Activated CD8-positive, alpha-beta memory T cell treated with anti-CD3 and anti-CD28 coated beads, Interleukin-2, amount 10 ng/mL, durations not matched to agents 7 days and 5 days (primary cell): ENCODE measurements at regions not wholly inside any gene's neighbourhood (a gene's known extent, or its start where the extent isn't known, plus 50 kb on each side); places are given as distances from the start of the nearest gene placed in this dataset.
A peak's percentile ranks its signal among the peaks of the same experiment; 100 is the strongest.

Source experiments
- ATAC-seq: fragments of 150-1000 bp; cut with Tn5 transposase; one replicate; pipeline ENCODE4 v1.10.0; 2021; ENCODE audit warnings: moderate library complexity
- CTCF ChIA-PET: fragments of 350-600 bp; sonication (Branson Sonifier 250); formaldehyde crosslinking; loops from one replicate; lab custom pipeline; 2021; ENCODE audit warnings: antibody characterized with exemption; lab: Charles Lee
- DNase-seq: peaks from one replicate; pipeline ENCODE4 v3.0.0-alpha.2; 2020
- H3K27ac Mint-ChIP-seq: one replicate; pipeline ENCODE4 v1.8.0; 2021; ENCODE audit warnings: mild to moderate bottlenecking, mixed read lengths
- H3K27me3 Mint-ChIP-seq: one replicate; pipeline ENCODE4 v1.8.0; 2021; ENCODE audit warnings: mixed read lengths
- H3K36me3 Mint-ChIP-seq: one replicate; pipeline ENCODE4 v1.8.0; 2021; ENCODE audit warnings: mild to moderate bottlenecking, mixed read lengths
- H3K4me1 Mint-ChIP-seq: one replicate; pipeline ENCODE4 v1.8.0; 2021; ENCODE audit warnings: mixed read lengths
- H3K4me3 Mint-ChIP-seq: one replicate; pipeline ENCODE4 v1.8.0; 2021; ENCODE audit warnings: mild to moderate bottlenecking, moderate library complexity, mixed read lengths
- H3K9me3 Mint-ChIP-seq: one replicate; pipeline ENCODE4 v1.8.0; 2022; ENCODE audit warnings: low read depth, mixed read lengths

DNA sequence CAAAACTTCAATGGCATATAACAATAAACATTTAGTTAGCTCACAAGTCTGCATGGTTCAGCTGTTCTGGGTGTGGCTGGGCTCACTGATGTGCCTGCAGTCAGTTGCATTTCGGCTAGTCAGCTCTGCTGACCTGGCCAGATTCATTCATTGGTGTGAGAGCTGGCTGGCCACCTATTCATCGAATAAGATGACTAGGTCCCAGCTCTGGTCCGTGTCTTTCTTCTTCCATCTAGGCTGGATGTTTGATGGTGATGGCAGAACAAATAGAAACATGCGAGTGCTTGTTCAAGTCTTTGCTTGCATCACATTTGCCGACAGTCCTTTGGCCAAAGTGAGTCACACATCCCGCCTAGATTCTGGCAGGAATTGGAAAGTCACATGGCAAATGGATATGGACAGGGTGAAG lies 203.3 kb upstream of the CRY1 start:
- no peak overlapping the region for H3K27ac Mint-ChIP-seq
- H3K4me1 Mint-ChIP-seq, result peaks cover 9% of the 10 kb centered on the region
- CTCF ChIA-PET, result interaction anchor here (1.3 kb wide), 1 partner anchor 165 kb away, joined by 3 read pairs; no protein-coding TSS in a partner anchor
- H3K27me3 Mint-ChIP-seq, result peaks cover 19% of the 10 kb centered on the region
- no peak overlapping the region for H3K4me3 Mint-ChIP-seq
- no peak for DNase-seq
- no peak for ATAC-seq
- no peaks in the 10 kb centered on the region for H3K36me3 Mint-ChIP-seq
- no peaks in the 10 kb centered on the region for H3K9me3 Mint-ChIP-seq

DNA sequence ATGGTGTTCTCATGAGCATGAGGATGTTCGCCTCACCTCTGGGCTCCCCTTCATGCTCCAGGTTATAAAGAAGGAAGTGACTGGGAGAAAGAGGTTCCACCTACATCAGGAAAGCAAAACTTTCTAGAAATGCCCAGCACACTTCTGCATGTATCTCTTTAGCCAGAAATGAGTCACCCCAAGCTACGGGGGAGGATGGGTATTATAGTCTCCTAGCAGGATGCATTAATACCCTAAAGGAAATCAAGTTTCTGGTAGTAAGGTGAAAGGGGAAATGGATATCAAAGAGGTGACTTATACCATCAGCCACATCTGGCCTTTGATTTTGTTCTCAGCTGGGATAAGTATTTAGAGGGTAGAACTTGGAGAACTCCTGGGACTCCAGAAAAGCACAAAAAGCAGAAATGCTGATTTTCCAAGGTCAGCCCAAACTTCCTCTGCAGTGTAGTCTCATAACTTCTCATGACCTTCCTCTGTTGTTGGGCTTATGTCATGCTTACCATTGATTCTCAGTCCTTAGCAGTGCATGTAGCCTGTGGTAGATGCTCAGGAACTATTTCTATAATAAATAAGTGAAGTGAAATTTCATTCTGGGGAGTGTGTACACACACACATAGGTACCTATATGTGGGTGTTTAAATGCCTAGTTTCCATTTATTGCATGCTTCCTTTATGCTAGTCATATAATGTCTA lies 209.4 kb upstream of the CRY1 start:
- no peak overlapping the region for H3K27ac Mint-ChIP-seq
- ATAC-seq, result no peak
- peaks cover 2% of the 10 kb centered on the region for H3K36me3 Mint-ChIP-seq
- CTCF ChIA-PET, result interaction anchor here (1.4 kb wide), 1 partner anchor 171 kb away, joined by 3 read pairs; no protein-coding TSS in a partner anchor
- H3K27me3 Mint-ChIP-seq, result peaks cover 20% of the 10 kb centered on the region
- H3K4me1 Mint-ChIP-seq, result peaks cover 6% of the 10 kb centered on the region
- H3K9me3 Mint-ChIP-seq, result no peaks in the 10 kb centered on the region
- no peak overlapping the region for H3K4me3 Mint-ChIP-seq
- DNase-seq, result no peak

DNA sequence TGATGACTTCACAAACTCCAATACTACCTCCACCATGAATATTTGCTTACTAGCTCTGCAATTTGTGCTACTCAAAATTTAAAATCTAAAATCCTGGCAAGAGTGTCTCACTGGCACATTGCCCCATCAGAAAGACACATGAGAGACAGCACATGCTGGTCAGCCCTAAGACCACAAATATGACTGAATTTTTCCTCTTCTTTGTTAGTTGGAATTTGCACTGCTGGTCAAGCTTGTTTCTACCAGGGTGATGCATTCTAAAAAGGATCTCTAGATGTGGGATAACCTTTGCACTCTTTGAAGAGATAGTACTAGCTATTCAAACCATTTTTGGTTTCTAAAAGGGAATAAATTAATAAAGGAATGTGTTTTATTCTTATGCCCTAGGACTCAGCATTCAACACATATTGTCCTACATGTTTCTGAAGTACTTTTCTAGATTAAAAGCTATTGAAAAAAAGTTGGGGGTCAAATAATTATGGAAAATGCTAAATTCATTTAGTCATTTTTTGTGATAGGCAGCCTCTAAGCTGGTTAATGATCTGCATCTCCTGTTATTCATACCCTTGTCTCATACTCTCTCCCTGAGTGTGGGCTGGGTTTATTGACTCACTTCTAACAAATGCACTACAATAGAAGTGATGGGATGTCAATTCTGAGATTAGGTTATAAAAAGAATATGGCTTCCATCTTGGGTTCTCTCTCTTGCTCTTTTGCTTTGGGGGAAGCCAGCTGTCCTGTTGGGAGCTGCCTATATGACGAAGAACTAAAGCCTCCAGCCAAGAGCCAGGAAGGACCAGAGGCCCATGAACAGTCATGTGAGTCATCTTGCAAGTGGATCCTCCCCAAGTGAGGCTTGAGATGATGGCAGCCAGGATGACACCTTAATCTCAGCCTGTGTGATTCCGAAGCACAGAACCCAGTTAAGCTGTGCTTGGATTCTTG lies 211.5 kb upstream of the CRY1 start:
- Mint-ChIP-seq H3K27ac (no peak overlapping the region), H3K4me3 (no peak overlapping the region), H3K4me1 (peaks cover 21% of the 10 kb centered on the region), H3K36me3 (peaks cover 2% of the 10 kb centered on the region), H3K27me3 (peaks cover 27% of the 10 kb centered on the region), H3K9me3 (peaks cover 2% of the 10 kb centered on the region)
- DNase-seq (no peak), ATAC-seq (no peak)
- CTCF ChIA-PET, result interaction anchor here (1.2 to 1.4 kb wide), 4 partner anchors 10 to 303 kb away, joined by 3 read pairs; no protein-coding TSS in a partner anchor

DNA sequence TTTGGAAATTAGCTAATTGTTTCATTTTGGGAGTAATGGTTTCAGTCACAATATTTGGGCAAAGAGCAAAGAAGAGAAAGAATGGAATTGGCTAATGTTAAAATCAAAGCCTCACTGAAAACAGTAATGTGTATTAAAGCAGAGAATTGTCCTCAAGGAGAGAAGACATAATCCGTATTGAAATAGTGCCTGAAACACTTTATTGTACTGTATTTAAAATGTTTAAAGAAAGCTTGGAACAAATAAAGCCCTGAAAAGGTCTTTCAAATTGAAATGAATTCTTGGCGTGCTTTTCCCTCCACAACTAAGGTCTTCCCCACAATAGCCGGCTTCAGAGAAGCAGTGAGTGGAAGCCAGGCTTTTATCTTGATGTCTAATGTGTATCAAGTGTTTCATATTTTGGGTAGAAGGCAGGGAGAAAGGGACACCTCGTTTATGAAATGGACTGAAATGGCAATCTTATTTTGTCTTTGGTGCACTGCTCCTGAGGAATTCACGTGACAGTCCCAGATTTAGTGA lies 212.9 kb upstream of the CRY1 start:
- DNase-seq, result no peak
- ATAC-seq, result no peak
- Mint-ChIP-seq H3K4me3 (no peak overlapping the region), H3K9me3 (peaks cover 2% of the 10 kb centered on the region), H3K27me3 (peaks cover 32% of the 10 kb centered on the region), H3K27ac (no peak overlapping the region), H3K4me1 (peaks cover 21% of the 10 kb centered on the region), H3K36me3 (peaks cover 2% of the 10 kb centered on the region)
- CTCF ChIA-PET, result interaction anchor here (0.8 to 1.4 kb wide), 2 partner anchors 99 to 100 kb away, joined by 3 read pairs; no protein-coding TSS in a partner anchor

DNA sequence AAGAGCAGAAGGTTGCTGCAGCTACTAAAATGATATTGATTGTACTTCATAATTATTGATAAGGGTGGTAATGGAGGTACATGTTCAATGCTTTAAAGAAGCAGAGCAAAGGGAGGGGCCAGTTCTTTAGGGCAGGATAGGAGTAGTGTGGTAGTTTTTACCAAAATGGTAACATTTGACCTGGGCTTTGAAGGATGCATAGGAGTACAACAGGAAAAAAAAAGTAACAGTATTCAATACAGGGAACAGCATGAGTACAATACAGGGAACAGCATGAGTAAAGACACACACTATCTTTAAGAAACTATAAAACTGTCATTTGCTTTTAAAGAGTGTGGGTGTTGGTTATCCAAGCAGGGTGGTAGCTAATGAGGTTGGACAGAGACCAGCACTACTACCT lies 215.0 kb upstream of the CRY1 start:
- CTCF ChIA-PET, result interaction anchor here (0.6 to 1.6 kb wide), 7 partner anchors 9 to 1204 kb away, joined by 3 to 6 read pairs (median 3); no protein-coding TSS in a partner anchor
- peaks cover 15% of the 10 kb centered on the region for H3K4me1 Mint-ChIP-seq
- ATAC-seq, result no peak
- peaks cover 48% of the 10 kb centered on the region for H3K27me3 Mint-ChIP-seq
- H3K27ac Mint-ChIP-seq, result no peak overlapping the region
- H3K4me3 Mint-ChIP-seq, result no peak overlapping the region
- H3K36me3 Mint-ChIP-seq, result peaks cover 2% of the 10 kb centered on the region
- DNase-seq, result no peak
- peaks cover 2% of the 10 kb centered on the region for H3K9me3 Mint-ChIP-seq

DNA sequence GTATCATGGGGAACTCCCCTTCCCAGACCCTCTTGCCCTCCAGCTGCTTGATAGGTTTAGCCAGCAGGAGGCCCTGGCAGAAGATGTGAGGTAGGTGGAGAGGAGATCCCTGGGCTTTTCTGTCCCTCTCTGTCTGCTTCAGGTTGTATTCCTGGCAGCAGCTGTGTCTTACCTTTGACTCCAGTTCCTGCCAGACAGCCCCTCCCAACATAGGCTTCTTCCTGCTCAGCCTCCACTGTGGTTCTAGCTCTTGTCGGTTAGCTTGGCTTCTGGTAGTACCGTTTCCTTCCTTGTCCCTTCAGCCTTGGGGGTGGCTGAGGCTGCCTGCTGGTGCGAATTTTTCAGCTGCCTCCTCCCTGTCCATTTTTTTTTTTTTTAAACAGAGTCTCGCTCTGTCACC lies 215.7 kb upstream of the CRY1 start:
- H3K4me1 Mint-ChIP-seq, result peaks cover 15% of the 10 kb centered on the region
- H3K9me3 Mint-ChIP-seq, result peaks cover 2% of the 10 kb centered on the region
- H3K4me3 Mint-ChIP-seq, result no peak overlapping the region
- peaks cover 2% of the 10 kb centered on the region for H3K36me3 Mint-ChIP-seq
- DNase-seq, result peak; percentile 69
- peaks cover 55% of the 10 kb centered on the region for H3K27me3 Mint-ChIP-seq
- ATAC-seq, result peak; percentile 82
- H3K27ac Mint-ChIP-seq, result no peak overlapping the region
- CTCF ChIA-PET, result interaction anchor here (0.6 to 1.6 kb wide), 9 partner anchors 8 to 1203 kb away, joined by 3 to 6 read pairs (median 4); a partner anchor contains a TSS

DNA sequence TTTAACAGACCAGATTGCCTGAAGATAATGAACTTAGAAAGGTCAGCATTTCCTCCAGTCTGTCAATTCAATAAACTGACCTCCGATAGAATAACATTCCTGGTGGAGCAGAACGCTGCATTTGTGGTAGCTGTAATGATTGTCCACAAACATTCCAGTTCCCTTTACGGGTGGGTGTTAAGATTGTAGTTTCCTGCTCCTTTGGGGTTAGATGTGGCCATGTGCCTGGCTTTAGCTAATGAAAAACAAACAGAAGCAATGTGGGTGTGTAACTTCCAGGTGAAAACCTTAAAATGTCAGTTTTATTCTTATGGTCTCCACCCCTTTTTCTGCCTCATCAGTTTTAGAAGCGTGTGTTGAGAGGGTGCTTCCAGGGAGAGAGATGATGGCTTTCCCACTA lies 217.3 kb upstream of the CRY1 start:
- peaks cover 65% of the 10 kb centered on the region for H3K27me3 Mint-ChIP-seq
- H3K9me3 Mint-ChIP-seq, result peaks cover 2% of the 10 kb centered on the region
- CTCF ChIA-PET, result interaction anchor here (1.6 kb wide), 1 partner anchor 93 kb away, joined by 3 read pairs; no protein-coding TSS in a partner anchor
- H3K36me3 Mint-ChIP-seq, result no peaks in the 10 kb centered on the region
- H3K4me3 Mint-ChIP-seq, result no peak overlapping the region
- H3K4me1 Mint-ChIP-seq, result peaks cover 15% of the 10 kb centered on the region
- DNase-seq (no peak), ATAC-seq (no peak)
- no peak overlapping the region for H3K27ac Mint-ChIP-seq

DNA sequence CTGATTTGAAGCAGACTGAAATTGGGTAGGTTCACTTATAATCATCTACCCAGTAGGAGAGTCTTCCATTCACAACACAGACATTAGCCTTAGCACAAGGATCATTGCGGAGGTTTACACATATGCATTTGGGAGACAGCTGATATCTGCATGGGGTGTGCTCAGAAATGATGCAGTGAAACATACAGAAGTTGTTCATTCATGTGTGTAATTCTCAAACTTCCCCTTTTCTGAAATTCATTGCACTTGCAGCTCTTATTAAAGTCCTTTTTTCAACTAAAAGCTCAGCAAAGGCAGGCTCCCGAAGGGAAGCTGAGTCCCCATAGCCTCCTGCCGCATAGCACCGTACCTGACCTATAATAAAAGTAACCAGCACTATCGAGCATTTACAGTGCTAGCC lies 218.3 kb upstream of the CRY1 start:
- H3K27me3 Mint-ChIP-seq, result peaks cover 66% of the 10 kb centered on the region

DNA sequence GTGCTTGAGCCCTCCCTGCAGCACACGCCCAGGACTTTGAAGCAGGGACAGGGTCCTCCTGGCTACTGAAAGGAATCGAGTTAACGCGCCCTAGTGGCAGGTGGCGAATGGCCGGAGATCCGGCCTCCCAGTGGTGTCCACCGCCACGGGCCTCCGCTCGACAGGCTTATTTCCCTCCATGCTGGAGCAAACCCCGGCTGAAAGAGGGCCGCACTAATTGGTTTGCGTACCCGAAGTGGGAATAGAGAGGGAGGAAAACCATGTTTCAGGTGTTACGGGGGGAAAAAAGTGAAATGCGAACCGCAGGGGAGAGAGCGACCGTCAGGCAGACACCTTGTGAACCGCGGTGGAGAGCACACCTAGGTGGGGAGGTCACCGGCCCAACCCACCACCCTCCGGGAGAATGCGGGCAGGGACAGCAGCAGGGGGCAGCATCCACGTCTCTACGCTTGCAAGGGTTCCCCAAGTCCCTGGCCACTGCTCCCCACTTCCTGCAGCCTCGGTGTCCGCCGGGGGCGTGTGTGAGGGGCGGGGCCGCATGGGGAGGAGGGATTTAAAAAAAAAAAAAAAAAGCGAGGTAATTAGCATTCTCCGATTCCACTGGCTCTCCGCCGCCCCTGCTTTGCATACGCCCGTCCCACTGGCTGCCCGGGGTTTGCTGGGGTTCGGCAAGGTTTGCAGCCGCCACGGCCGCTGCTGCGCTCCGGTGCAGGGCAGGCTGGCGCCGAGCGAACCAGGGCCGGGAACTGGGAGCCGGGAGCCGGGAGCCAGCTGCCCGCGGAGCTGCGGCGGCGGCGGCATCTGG lies 224.6 kb upstream of the CRY1 start:
- DNase-seq (peak; percentile 93), ATAC-seq (peak; percentile 80)
- Mint-ChIP-seq H3K9me3 (no peaks in the 10 kb centered on the region), H3K4me3 (peak overlapping the region; percentile 79), H3K4me1 (peaks cover 32% of the 10 kb centered on the region), H3K27ac (no peak overlapping the region), H3K36me3 (no peaks in the 10 kb centered on the region), H3K27me3 (peaks cover 54% of the 10 kb centered on the region)
- CTCF ChIA-PET, result interaction anchor here (0.7 to 8.2 kb wide), 14 partner anchors 8 to 292 kb away, joined by 3 to 104 read pairs (median 4); no protein-coding TSS in a partner anchor

More for the DNA sequence above, 218.3 kb upstream of the CRY1 start:
- Mint-ChIP-seq H3K9me3 (peaks cover 2% of the 10 kb centered on the region), H3K4me1 (peaks cover 15% of the 10 kb centered on the region), H3K4me3 (no peak overlapping the region), H3K27ac (no peak overlapping the region), H3K36me3 (no peaks in the 10 kb centered on the region)
- CTCF ChIA-PET, result interaction anchor here (1.0 to 1.6 kb wide), 6 partner anchors 8 to 315 kb away, joined by 3 to 7 read pairs (median 3); no protein-coding TSS in a partner anchor
- DNase-seq (no peak), ATAC-seq (no peak)

DNA sequence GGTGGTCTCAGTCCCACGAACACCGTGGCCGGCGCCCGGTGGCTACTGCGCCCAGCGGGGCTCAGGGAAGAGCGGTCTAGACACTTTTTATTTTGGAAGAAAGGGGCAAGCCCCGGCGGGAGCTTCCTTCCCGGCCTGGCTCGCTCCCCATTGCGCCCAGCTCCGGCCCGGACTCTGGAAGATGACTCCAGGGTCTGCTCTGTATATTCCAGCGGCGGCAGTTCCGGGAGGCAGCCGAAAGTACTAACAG lies 225.1 kb upstream of the CRY1 start:
- CTCF ChIA-PET, result interaction anchor here (0.7 to 8.2 kb wide), 13 partner anchors 10 to 291 kb away, joined by 3 to 104 read pairs (median 5); no protein-coding TSS in a partner anchor
- Mint-ChIP-seq H3K27me3 (peaks cover 55% of the 10 kb centered on the region), H3K4me3 (peak overlapping the region; percentile 79), H3K36me3 (no peaks in the 10 kb centered on the region), H3K4me1 (peaks cover 36% of the 10 kb centered on the region), H3K27ac (peak overlapping the region; percentile 22), H3K9me3 (no peaks in the 10 kb centered on the region)
- no peak for ATAC-seq
- DNase-seq, result peak; percentile 52

DNA sequence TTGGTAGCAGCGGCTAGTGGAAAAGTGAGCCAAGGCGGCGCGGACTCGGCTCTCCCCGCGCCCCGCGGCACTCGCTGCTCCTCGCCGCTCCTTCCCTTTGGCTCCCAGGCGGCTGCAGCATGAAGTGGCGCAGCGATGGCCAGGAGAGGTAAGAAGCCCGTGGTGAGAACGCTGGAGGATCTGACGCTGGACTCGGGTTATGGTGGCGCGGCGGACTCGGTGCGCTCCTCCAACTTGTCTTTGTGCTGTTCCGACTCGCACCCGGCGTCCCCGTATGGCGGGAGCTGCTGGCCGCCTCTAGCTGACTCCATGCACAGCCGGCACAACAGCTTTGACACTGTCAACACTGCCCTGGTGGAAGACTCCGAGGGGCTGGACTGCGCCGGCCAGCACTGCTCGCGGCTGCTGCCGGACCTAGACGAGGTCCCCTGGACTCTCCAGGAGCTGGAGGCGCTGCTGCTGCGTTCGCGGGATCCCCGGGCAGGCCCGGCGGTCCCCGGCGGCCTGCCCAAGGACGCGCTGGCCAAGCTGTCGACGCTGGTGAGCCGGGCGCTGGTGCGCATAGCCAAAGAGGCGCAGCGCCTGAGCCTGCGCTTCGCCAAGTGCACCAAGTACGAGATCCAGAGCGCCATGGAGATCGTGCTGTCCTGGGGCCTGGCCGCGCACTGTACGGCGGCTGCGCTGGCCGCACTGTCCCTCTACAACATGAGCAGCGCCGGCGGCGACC lies 225.6 kb upstream of the CRY1 start:
- peaks cover 40% of the 10 kb centered on the region for H3K4me1 Mint-ChIP-seq
- H3K4me3 Mint-ChIP-seq, result peak overlapping the region; percentile 79

More for the DNA sequence above, 225.6 kb upstream of the CRY1 start:
- Mint-ChIP-seq H3K27me3 (peaks cover 54% of the 10 kb centered on the region), H3K36me3 (no peaks in the 10 kb centered on the region), H3K9me3 (no peaks in the 10 kb centered on the region), H3K27ac (peak overlapping the region; percentile 22)
- DNase-seq, result peak; percentile 52
- CTCF ChIA-PET, result interaction anchor here (0.7 to 8.2 kb wide), 13 partner anchors 10 to 291 kb away, joined by 3 to 104 read pairs (median 4); no protein-coding TSS in a partner anchor
- ATAC-seq, result no peak
